GM20431 (cell line): ENCODE measurements at regions not wholly inside any gene's neighbourhood (a gene's known extent, or its start where the extent isn't known, plus 50 kb on each side); places are given as distances from the start of the nearest gene placed in this dataset.
"Not testable (repeated sequence)": the region's sequence is repeated elsewhere in the genome, so short reads cannot be mapped to it uniquely, and the experiment has no call there.

Experiments used
- in situ Hi-C: fragments of 300-500 bp; cut with MseI, MboI; formaldehyde crosslinking; loops from one replicate; pipeline ENCODE4 v1.15.0; 2020; ENCODE audit warnings: low sequenced_read_pairs; ENCODE audit not compliant: unreplicated experiment

DNA sequence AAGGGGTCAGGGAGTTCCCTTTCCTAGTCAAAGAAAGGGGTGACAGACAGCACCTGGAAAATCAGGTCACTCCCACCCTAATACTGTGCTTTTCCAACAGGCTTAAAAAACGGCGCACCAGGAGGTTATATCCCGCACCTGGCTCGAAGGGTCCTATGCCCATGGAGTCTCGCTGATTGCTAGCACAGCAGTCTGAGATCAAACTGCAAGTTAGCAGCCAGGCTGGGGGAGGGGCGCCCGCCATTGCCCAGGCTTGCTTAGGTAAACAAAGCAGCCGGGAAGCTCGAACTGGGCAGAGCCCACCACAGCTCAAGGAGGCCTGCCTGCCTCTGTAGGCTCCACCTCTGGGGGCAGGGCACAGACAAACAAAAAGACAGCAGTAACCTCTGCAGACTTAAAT is 184.5 kb upstream of the ARPP21 start:
- in situ Hi-C loops, result not testable (repeated sequence)

DNA sequence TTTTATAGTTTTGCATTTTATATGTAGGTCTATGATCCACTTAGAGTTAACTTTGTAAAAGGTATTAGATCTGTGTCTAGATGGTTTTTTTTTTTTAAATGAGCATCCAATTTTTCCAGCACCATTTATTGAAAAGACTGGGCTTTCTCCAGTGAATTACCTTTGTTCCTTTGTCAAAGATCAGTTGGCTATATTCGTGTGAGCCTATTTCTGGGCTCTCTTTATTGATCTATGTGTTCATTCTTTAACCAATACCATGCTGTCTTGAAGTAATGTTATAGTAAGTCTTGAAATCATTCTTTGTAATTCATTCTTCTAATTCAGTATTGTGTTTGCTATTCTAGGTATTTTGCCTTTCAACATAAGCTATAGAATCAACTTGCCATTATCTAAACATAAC is 165.4 kb upstream of the ARPP21 start:
- in situ Hi-C loops, result no loop called here

DNA sequence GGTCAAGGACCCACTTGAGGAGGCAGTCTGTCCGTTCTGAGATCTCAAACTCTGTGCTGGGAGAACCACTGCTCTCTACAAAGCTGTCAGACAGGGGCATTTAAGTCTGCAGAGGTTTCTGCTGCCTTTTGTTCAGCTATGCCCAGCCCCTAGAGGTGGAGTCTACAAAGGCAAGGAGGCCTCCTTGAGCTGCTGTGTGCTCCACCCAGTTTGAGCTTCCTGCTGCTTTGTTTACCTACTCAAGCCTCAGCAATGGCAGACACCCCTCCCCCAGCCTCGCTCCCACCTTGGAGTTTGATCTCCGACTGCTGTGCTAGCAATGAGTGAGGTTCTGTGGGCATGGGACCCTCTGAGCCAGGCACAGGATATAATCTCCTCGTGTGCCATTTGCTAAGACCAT is 156.8 kb upstream of the ARPP21 start:
- in situ Hi-C loops, result not testable (repeated sequence)

DNA sequence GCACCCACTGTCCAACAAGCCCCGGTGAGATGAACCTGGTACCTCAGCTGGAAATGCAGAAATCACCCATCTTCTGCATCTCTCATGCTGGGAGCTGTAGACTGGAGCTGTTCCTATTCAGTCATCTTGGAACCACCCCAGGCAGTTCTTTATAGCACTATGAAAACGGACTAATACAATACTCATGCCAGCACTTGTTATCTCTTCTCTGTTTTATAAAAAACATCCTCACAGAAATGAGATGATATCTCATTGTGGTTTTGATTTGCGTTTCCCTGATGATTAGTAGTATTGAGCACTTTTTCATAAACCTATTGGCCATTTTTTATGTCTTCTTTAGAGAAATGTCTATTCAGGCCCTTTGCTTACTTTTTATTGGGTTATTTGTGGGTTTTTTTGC is 156.2 kb upstream of the ARPP21 start:
- in situ Hi-C loops, result no loop called here

DNA sequence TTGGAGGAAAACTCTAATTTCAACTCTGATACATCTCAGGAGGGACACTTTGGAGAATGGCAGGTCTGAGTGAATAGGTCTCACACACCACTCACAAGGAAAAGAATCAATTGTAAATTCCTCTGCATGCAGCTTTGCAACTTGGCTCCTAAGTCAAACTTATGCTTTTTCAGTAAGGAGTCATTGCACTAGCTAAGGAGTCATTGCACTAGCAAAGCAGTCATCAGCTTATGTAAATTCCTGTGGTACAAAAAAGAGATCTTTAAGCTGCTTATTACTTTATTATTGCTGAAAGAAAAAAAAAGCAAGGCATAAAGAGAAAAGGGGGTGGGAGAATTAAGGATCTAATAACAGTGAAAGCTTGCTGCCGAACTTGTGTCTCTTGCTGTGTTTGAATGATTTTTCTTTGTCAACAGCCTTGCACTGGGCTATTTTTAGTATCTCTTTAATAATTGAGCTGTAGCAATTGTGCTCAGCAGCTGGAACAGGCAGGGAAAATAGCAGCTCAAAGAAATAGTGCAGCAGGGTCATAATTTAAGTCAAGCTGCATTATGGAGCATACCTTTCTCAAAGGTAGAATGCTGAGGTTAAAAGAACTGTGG is 154.3 kb upstream of the ARPP21 start:
- in situ Hi-C loops, result no loop called here

DNA sequence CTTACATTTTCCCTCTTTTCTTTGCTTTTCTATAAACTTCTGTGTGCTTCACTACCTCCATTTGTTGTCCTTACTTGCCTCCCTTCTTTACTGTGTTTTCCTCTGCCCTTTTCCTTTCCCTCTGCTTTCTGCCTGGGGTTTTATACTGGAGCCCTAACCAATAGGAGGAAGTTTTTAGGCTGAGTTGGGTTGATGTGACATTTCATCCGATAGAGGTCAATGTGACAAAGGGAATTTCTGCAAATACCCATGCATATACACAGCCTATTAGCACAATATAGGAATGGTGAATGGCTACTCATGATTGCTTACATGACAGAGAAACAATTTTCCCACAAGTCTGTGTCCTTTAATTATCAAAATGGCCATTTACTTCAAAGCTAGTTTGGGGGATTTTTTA is 153.0 kb upstream of the ARPP21 start:
- in situ Hi-C loops, result no loop called here

DNA sequence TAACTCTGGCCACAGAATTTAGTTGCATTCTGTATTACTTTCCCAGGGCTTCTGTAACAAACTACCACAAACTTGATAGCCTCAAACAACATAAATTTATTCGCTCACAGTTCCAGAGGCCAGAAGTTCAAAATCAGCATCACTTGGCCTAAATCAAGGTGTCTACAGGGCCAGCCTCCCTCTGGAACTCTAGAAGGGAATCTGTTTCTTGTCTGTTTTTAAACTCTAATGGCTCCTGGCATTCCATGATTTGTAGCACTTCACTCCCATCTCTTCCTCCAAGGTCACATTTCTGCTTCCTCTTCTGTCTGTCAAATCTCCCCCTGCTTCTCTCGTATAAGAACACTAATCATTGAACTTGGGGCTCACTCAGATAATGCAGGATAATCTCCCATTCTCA is 151.9 kb upstream of the ARPP21 start:
- in situ Hi-C loops, result no loop called here

DNA sequence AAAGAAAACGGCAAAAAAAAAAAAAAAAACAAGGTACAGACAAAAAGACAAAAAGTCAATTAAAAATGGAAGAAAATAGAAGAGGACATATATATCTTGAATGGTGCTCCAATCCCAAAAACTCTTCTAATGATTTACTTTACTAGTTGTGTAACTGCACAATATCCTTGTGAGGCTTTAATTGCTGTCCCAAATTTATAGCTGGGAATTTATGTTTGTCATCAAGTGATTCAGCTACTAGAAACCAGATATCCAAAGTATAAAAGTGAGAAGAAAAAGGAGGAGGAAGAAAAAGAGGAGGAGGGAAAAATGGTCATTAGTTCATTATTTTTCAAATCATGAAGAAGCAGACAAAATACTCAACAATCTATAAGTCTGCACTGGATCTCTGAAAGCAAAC is 150.8 kb upstream of the ARPP21 start:
- in situ Hi-C loops, result no loop called here

DNA sequence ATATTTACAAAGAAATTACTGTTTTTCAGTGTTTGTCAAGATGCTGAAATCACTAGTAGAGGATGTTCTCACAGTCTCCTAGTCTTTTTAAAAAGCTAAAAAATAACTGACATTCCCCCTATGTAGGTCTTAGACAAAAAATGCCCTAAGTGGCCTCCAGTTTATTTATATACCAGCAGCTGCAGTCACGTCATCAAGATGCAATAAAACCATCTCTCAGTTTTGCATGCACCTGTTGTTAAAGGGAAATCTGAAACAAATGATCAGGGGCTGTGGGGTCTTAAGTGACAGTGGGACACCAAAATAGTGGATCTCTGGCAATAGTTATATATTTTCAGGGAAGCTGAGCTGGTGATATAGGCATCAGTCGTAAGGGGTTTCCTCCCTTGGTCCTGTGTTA is 146.5 kb upstream of the ARPP21 start:
- in situ Hi-C loops, result no loop called here

DNA sequence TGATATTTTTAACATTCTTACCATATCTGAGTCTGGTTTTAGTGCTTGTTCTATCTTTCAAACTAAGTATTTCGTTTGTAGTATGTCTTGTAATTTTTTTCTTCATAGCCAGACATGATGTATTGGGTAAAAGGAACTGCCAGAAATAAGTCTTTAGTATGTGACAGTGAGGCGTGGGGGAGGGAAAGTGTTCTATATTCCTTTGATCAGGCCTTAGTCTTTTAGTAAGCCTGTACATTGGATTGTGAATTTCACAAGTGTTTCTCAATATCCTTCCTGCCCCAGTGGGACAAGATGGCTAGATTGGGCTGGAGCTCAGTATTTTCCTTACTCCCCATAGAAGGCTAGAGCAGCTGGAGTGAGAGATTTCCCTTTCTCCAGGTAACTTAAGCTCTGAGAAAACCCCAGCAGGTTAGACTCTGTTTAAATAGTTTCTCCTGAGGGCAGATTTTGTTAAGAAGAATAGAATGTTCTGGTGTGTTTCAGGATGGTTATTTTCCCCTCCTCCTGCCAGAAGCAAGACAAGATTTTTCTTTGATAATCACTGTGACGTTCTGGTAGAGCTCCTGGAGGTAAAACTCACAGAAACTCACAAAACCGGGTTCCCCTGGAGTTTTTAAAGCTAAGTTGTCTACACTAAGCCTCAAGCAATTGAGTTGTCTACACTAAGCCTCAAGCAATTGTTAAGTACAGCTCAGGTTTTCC is 140.7 kb upstream of the ARPP21 start:
- in situ Hi-C loops, result no loop called here

DNA sequence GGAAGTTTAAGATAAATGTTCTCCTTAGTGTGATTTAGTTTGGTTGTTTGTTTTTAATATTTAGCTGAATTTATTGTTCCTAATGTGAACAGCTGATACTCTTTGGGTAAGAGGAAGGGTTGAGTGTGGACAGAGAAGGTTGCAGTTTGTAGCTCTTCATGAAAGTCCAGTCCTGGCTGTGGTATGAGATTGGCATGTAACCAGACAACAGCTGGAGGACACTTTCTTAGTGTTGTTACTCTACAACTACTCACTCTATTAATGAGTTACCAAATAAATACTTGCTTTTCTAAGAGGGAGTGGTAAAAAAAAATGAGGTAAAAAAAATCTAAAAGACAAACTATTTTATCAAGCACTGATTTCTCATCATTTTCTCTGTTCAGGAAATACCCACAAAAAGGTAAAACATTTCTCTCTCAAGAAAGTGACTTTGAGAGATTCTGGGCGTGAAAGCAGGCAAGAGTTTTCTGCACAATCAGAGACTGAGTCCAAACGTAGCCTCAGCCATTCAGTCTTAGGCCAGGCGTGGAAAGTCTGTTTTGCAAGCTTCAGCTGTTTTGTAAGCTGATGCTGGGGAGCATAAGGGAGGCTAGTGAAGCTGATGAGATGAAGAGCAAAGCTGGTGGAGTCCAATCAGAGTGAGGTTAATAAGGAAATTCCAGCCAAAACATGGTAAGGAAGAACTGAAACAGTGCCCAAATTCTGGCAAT is 138.5 kb upstream of the ARPP21 start:
- in situ Hi-C loops, result no loop called here

DNA sequence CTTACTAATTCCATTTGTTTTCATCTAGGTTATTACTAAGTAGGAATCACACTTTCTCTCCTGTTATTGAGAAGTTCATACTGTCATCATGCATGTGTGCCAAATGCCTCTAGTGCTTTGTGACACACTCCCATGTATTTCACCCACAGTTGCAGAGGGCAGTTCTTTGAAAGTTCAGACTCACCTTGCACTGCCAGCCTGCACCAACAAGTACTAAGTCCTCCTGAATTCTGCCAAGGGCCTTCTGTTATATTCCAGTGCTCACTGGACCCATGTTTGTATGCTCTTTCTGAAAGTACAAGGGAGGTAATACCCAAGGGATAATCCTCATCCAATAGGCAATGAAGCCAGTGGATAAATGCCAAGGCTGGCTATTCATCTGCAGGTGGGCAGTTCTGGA is 136.6 kb upstream of the ARPP21 start:
- in situ Hi-C loops, result no loop called here

DNA sequence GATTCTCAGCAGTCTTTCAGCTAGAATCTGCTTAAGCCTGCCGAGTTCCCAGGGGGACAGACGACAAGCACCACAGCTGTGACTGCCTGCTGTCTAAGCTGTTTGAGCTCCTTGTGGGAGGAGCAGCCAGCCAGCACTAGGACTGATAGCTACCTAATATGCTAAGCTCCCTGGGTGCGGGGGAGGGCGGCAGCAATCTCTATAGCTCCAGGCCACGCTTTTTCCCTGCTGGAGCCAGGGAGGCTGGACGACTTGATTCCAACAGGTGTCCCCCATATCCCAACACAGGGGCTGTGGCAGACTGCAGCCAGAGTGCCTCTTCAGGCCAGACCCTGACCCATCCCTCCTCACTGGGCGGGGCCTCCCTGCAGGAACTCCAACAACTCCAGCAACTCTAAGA is 134.1 kb upstream of the ARPP21 start:
- in situ Hi-C loops, result no loop called here

DNA sequence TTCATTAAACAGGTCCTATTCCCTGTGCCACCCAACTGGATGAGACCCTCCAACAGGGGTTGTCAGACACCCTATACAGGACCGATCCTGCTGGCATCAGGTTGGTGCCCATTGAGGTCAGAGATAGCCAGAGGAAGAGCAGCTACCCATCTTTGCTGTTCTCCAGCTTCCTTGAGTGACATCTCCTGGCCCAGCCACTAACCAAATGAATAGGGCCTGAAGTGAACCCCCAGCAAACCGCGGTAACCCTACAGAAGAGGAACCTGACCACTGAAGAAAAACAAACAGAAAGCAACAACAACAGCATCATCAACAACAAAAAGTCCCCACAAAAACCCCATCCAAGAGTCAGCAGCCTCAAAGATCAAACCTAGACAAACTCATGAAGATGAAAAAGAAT is 133.6 kb upstream of the ARPP21 start:
- in situ Hi-C loops, result no loop called here

DNA sequence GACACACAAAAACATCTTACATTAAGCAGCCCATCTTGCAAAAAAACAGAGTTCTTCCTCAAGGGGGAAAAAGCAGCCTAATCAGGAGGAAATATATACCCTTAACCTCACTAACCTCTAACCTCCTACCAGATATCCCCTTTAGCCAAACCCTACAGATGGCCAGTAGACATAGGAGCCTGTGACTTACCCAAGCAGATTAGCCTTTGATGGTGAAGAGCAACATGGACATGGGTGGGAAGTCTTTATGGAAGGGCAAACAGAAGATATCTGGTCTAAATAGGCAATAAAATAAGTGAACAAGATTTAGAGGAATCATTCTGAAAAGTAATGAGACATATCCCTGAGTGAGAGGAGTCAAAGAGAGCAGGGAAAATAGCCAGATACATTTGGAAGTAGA is 119.4 kb upstream of the ARPP21 start:
- in situ Hi-C loops, result no loop called here

DNA sequence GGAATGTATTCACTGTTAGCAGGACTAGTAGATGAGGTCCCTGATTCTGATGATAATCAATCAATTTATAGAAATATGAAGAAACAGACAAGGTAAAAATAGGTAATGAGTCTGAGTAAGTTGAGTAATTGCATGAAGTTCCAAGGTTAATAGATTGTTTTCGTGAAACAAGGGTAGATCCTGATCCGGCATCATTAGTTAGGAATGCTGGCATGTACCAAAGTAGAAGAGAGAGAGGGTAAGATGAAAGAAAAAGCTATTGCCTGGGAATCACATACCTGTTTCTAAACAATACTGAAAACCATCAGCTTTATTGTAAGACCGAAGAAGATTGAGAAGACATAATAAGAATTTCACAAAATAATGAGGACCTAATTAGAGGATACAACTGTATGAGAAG is 118.1 kb upstream of the ARPP21 start:
- in situ Hi-C loops, result no loop called here

DNA sequence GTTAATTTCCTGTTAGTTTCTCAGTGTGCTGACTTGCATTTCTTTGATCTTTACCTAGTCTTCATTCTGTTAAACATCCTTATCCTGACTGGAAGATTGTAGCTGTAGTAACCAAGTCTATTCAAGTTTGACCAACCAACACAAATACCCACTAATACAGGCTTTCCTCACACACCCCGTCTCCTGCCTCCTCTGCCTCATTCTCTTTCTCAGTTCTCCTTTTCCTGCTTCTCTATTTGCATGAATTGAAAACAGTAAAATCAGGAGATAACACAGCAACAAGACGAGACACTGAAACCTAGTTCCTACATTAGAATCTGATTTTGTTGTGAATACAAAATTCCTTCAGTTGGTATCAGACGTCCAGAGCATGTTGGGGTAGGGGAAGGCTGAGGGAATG is 116.9 kb upstream of the ARPP21 start:
- in situ Hi-C loops, result no loop called here

DNA sequence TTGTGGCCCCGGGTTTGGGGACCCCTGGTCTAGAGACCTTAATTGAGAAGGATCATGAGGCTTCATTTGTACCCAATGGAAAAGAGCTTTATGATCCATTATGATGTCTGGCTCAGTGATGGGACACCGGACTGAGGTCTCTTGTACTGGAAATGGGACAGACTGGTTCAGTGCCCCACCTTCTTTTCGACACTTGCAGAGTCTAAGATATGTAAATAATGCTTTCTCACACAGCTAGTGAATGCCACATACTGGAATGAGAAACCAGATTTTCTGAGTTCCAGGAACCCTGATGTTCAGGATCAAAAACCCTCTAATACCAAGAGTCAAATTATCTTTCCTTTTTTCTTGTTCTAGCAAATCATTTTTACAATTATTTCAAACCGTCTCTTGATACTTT is 116.3 kb upstream of the ARPP21 start:
- in situ Hi-C loops, result no loop called here

DNA sequence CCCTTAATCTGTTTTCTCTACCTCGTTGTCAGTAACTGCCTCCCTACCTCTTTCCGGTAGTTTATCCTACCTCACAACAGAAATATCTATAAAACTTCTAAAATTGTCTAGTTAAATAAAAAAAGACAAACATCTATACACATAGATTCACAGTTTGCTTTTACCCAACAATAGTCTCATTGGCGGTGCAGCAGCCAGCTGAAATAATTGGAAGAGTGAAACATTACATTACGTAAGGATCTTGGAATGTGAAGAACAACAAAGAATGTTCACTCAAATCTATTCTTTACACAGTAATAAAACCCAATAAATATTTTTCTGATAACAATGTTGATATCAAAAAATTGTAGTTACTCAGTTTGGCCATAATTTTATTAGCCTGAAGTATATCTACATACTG is 115.5 kb upstream of the ARPP21 start:
- in situ Hi-C loops, result no loop called here

DNA sequence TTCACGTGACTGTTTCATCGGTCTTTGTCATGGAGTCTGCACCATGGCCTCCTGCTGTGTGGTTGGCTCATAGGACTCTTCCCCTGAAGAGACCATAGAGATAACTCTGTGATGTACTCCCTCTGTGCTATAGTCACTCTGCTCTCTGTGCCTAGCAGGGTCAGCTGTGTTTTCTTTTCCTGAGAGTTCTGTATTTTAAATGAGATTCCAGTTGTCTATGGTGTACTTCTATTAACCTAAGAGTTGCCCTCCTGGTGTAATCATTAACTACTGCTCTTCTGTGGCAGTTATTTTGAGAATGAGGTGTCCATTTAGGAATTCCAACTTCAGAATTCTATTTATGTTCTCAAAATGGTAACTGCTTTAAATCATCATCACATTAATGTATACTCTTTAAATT is 114.5 kb upstream of the ARPP21 start:
- in situ Hi-C loops, result no loop called here

DNA sequence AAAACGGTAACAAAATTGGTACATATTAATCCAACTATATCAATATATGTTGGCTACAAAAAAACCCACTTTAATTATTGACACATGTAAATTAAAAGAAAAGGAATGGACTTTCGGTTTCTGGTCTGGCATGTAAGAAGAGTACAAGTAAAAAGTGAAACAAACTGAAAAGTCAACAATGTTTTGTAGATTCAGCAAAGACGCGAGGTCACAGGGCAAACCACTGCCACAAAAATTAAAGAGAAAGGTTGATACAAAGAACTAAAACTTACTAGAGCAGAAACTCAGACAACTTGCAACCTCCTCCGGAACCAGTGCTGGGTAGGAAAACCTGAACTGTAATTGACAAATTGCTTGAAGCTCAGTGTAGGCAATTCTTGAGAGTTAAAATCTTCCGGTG is 110.6 kb upstream of the ARPP21 start:
- in situ Hi-C loops, result no loop called here

DNA sequence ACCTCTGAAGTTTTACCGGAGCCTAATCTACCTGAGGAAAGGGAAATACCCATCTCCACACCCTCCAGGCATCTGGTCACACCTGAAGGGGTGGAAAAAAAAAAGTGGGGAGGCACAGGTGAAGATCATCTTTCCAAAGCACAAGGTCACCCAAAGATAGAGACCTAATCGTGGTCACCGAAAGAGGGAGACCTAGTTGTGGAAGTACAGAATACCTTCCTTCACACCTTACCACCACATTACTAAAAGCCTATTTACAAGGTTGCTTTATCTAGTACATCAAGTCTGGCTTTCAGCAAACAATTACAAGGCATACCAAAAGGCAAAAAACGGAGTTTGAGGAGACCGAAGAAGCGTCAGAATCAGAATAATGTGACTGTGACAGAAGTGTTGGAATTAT is 110.0 kb upstream of the ARPP21 start:
- in situ Hi-C loops, result no loop called here
